Epithelial cell of prostate (primary cell): ENCODE measurements at regions not wholly inside any gene's neighbourhood (a gene's known extent, or its start where the extent isn't known, plus 50 kb on each side); places are given as distances from the start of the nearest gene placed in this dataset.

Source experiments
- DNase-seq: peaks from one replicate; pipeline ENCODE4 v3.0.0-alpha.2; 2011; ENCODE audit warnings: low read depth, low spot score
- H3K27ac ChIP-seq: fragments of 450-650 bp; 2 replicates; pipeline ENCODE4 v1.5.1; 2017; ENCODE audit warnings: mild to moderate bottlenecking

DNA sequence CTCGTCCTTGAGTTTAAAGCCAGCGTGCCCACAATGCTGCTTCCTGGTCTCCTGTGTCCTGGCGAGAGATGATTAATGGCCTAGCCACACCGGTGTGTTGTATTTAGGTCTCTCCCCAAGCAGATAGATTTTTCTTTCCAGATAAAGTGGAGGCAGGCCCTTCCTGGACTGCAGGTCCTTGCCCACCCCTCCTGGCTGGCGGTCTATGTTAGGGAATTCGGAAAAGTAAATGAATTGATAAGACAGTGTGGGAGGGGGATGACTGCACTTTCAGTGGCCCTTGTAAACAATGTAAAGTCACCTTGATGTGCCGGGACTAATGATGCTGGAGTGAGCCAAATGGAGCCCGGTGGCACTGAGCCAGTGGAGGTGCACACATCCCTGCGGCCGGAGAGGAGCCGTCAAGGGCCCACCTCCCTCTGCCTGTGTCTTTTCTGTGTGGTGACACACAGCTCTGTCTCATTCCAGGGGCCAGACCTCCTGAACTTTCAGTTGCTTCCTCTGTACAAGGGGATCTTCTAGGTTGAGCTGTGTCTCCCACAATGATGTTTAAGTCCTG lies 70.6 kb upstream of the ESRRB start:
- DNase-seq: no peak
- H3K27ac ChIP-seq: no peak overlapping the region

GRCh38 chr14:76306131-76306530 lies 69.8 kb upstream of the ESRRB start:
- no peak overlapping the region for H3K27ac ChIP-seq
- DNase-seq: no peak

- no peak for DNase-seq
- no peak overlapping the region for H3K27ac ChIP-seq
Measured at GRCh38 chr14:76307786-76308780, 67.9 kb upstream of the ESRRB start.

DNA sequence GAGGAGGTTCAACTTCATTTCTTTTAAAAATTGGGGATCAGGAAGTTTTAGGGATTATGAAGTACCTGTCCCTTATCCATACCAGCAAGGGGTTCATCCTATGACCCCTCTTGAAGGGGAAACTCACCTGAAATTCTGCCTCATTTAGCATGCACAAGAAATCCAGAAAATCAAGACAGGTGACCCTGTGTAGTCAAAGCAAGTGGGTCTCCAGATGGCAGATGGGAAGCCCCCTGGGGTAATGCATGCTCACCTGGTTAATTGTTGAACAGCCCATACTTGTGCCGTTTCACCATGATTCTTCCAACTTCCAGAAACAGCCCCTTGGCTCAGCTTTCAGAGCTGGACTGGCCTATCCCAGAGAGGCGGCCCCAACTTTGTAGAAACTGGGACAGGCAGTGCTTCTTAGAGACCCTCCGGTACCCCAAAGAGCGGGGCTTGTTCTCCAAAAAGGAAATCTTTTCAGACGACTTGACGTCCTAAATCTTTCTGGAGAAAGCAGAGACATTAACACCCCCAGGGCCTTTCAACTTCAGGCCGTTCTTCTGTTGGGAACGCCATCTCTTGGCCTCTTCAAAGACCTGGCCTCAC lies 66.3 kb upstream of the ESRRB start:
- H3K27ac ChIP-seq: no peak overlapping the region
- no peak for DNase-seq

DNA sequence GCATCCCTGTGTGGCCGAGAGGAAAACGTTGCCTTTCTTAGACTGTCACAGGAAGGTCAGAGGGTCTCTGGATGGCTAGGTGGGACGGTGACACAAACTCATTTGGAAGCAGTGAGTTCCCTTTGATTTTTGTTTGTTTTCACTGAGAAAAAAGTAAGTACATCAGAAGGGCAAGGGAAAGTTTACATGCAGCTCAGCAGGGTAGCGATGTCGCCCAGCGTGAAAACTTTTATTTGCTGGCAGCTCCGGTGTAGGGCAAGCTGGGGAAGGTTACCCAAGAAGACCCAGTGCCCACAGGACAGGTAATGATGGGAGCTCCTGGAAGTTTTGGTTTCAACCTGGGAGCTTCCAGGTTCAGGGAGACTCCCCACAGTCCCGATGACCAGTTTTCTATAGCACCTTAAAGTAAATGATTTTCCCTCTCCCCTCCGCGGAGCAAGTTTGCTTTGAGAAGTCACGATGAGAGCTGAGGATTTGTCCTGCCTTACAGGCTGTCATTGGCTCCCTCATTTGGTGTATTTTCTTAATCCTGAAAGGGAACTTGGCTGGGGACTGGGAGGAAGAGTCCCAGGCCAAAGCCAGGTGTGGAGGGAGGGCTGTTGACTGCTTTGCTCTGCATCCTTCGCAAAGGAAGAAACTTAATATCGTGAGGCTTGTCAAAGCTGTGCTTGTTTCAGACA lies 64.7 kb upstream of the ESRRB start:
- no peak overlapping the region for H3K27ac ChIP-seq
- no peak for DNase-seq

- DNase-seq: no peak
- H3K27ac ChIP-seq: no peak overlapping the region
Measured at GRCh38 chr14:76312821-76313220, 63.1 kb upstream of the ESRRB start.

- no peak overlapping the region for H3K27ac ChIP-seq
- no peak for DNase-seq
Measured at GRCh38 chr14:76313303-76313702, 62.6 kb upstream of the ESRRB start.

DNA sequence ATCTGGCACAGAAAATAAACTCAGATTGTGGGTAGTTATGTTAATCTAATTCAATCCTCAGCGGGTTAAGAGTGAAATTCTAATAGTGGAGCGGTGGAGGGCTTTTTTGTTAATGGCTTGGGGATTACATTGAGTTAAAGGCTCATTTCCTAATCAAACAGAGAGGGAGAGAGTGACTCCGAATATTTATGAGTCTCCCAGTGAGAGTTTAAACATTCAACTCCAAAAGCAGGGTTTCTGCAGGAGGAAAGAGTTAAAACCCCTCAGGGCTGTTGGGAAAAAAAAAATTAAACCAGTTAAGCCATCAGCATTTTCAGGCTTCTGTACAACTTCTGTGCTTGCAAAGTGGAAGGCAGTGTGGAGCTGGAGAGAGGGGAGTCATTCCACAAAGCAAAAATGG lies 62.1 kb upstream of the ESRRB start:
- DNase-seq: no peak
- H3K27ac ChIP-seq: no peak overlapping the region

GRCh38 chr14:76314521-76315034 lies 61.4 kb upstream of the ESRRB start:
- H3K27ac ChIP-seq: no peak overlapping the region
- no peak for DNase-seq

GRCh38 chr14:76320486-76320885 lies 55.5 kb upstream of the ESRRB start:
- DNase-seq: no peak
- H3K27ac ChIP-seq: no peak overlapping the region

DNA sequence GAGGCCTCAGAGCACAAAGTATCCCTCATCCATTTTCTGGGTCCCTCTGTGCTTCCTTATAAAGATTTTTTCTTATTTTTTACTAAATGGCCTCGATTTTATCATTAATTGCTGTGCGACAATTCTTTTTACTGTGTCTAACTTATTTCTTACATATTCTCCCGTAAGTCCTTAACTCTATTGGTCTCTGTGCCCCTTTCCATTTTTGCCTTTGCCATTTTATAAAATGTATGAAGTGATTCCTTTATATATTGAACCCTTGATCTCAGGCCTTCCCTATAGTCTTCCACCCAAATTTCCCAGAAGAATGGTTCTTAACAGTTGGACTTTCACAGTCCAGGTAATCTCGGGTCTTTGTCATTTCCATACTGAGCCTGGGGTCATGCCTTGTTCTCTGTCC lies 55.0 kb upstream of the ESRRB start:
- no peak overlapping the region for H3K27ac ChIP-seq

DNA sequence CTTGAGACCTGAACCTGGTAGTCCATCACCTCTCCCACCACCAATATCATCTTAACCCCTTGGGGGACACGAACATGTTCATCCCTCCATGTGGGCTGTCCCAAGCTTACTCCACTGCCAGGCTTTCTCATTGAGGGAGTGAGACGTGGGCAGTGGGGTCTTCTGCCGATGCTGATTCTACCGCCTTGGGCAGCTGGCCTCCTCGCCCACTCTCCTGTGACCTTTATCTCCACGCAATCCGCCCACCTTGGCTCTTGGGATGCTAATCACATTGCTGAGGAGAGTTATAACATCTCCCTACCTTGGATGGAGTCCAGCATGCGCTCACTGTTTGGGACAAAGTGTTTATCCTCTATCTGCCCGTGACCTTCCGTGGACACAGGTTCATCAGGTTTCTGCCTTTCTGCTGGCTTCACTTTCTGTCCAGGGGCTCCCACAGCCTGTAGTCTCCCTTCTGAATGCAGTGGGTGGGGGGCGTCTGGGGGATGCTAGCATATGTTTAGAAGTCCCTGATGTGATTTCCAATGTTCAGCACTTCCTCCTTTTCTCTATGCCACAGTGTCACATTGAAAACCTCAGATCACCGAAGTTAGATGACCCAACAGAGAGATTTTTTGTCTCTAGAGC lies 53.2 kb upstream of the ESRRB start:
- no peak for DNase-seq

More for the DNA sequence above, 55.0 kb upstream of the ESRRB start:
- no peak for DNase-seq

GRCh38 chr14:76323331-76324050 lies 52.4 kb upstream of the ESRRB start:
- DNase-seq: no peak
- no peak overlapping the region for H3K27ac ChIP-seq

More for the DNA sequence above, 53.2 kb upstream of the ESRRB start:
- no peak overlapping the region for H3K27ac ChIP-seq

DNA sequence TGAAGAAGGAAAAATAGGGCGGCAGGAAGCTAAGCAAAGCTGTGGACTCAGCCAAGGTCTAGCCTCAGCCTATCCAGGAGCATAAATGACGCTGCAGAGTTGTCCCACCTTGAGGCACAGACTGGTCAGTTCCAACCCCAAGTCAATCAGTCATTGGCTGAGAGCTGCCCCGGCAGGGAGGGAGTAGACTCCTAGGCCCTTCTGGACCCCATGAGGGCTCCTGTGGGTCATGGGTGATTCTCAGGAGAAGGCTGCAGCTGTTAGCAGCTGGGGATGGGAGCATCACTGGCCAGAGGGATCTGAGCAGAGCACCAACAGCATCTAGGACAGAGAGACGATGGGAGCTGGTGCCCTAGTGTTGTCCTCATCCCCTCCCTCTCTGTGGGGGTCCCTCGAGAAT lies 51.8 kb upstream of the ESRRB start:
- H3K27ac ChIP-seq: no peak overlapping the region
- DNase-seq: no peak
